Small intestine (tissue), 7 donors: ENCODE measurements at regions not wholly inside any gene's neighbourhood (a gene's known extent, or its start where the extent isn't known, plus 50 kb on each side); places are given as distances from the start of the nearest gene placed in this dataset.
"Not testable (repeated sequence)": the region's sequence is repeated elsewhere in the genome, so short reads cannot be mapped to it uniquely, and the experiment has no call there.

Experiments
- DNase-seq, 2 donors: peaks; one replicate each; pipeline versions ENCODE4 v3.0.0 to v3.0.0-alpha.2; 2013
- FAIRE-seq: peaks from 2 replicates; lab custom pipeline; 2012; peaks lifted over from hg19 to GRCh38; lab: Jason Lieb, UNC
- H3K27ac ChIP-seq, 3 donors: one replicate each; pipeline ENCODE4 v1.5.1; 2013; ENCODE audit warnings: low read length in 2 of 3, mild to moderate bottlenecking in 2 of 3, control low read depth in 1 of 3, inconsistent platforms in 1 of 3, low read depth in 1 of 3, moderate library complexity in 1 of 3
- H3K27me3 ChIP-seq, 3 donors: one replicate each; pipeline ENCODE4 v1.6.1; 2013; ENCODE audit warnings: low read length in 3 of 3, inconsistent platforms in 1 of 3; ENCODE audit not compliant: control insufficient read depth in 3 of 3, insufficient read depth in 3 of 3
- H3K36me3 ChIP-seq, 3 donors: one replicate each; pipeline ENCODE4 v1.6.1; 2013; ENCODE audit warnings: low read length in 3 of 3, inconsistent platforms in 1 of 3, low read depth in 1 of 3, mild to moderate bottlenecking in 1 of 3, moderate library complexity in 1 of 3; ENCODE audit not compliant: control insufficient read depth in 3 of 3, insufficient read depth in 2 of 3
- H3K4me1 ChIP-seq, 3 donors: one replicate each; pipeline ENCODE4 v1.6.1; 2013; ENCODE audit warnings: low read length in 2 of 3, inconsistent platforms in 1 of 3, low read depth in 1 of 3, mild to moderate bottlenecking in 1 of 3, moderate library complexity in 1 of 3; ENCODE audit not compliant: control insufficient read depth in 3 of 3, insufficient read depth in 2 of 3
- H3K4me3 ChIP-seq, 3 donors: one replicate each; pipeline ENCODE4 v1.5.1; 2013; ENCODE audit warnings: low read length in 3 of 3, control low read depth in 1 of 3, inconsistent platforms in 1 of 3, low read depth in 1 of 3, mild to moderate bottlenecking in 1 of 3, moderate library complexity in 1 of 3
- H3K9me3 ChIP-seq, 2 donors: one replicate each; pipeline ENCODE4 v1.6.1; 2013; ENCODE audit warnings: low read depth in 1 of 2, low read length in 1 of 2; ENCODE audit not compliant: control insufficient read depth in 2 of 2, insufficient read depth in 1 of 2
- WGBS, 3 donors: extraction: QIAGEN DNeasy Blood & Tissue Kit; methylation state at CpG; one replicate each; pipeline ENCODE4 v1.1.7; 2013; 5-methylcytosine and 5-hydroxymethylcytosine counted together
- donor health status: healthy with polysubstance abuse.
- donor health status: control.
- donor health status: control.
- donor health status: Bipolar disorder and iron deficiency.
- donor health status: healthy.

- WGBS, 3 donors = 86 to 92% (median 92%) methylated on average over 10 of the region's 10 CpGs
- no peak for FAIRE-seq
- H3K9me3 ChIP-seq = no peaks in the 10 kb centered on the region
These were observed 86.8 kb upstream of the JARID2 start for GRCh38 chr6:15158821-15159619.

DNA sequence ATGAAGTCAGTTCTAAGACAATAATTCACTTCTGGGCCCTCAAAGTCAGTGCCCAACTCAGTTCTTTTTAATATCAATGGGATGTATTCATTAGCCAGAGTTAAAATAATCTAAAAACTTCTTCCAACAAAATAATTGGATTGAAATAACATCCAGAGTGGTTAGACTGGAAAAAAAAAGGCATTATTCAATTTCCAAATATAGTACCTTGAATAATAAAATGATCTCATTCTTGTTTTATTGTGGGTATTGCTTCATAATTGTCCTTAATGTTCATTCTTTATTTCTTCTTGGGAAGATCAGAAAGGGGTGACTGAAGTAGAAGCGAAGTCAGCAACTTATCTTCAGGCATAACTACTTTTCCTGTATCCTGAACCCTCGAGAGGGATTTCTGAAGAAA is 85.1 kb upstream of the JARID2 start:
- Histone ChIP-seq H3K9me3 (no peaks in the 10 kb centered on the region), H3K27ac (no peak overlapping the region), H3K36me3 (no peaks in the 10 kb centered on the region), H3K4me3 (no peak overlapping the region), H3K27me3 (no peaks in the 10 kb centered on the region), H3K4me1 (no peaks in the 10 kb centered on the region)
- 61 to 86% (median 74%) methylated on average over 2 of the region's 2 CpGs for WGBS, 3 donors
- FAIRE-seq (no peak), DNase-seq (no peak)

More at GRCh38 chr6:15158821-15159619, 86.8 kb upstream of the JARID2 start:
- no peaks in the 10 kb centered on the region for H3K4me1 ChIP-seq
- H3K27ac ChIP-seq = no peak overlapping the region
- H3K27me3 ChIP-seq = no peaks in the 10 kb centered on the region
- H3K36me3 ChIP-seq = no peaks in the 10 kb centered on the region
- no peak overlapping the region for H3K4me3 ChIP-seq
- no peak for DNase-seq

DNA sequence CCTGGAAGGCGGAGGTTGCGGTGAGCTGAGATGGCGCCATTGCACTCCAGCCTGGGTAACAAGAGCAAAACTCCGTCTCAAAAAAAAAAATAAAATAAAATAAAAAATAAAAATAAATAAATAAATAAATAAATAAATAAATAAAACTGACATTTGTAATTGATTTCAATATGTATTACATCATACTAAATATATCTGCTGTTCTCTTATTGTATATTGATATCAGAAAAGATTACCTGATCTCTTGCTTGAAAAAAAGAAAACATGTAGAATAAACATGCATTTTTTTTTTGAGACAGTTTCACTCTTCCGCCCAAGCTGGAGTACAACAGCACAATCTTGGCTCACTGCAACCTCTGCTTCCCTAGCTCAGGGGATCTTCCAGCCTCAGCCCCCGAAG is 81.0 kb upstream of the JARID2 start:
- not testable (repeated sequence) for H3K4me1 ChIP-seq, H3K27me3 ChIP-seq, DNase-seq, H3K36me3 ChIP-seq, H3K4me3 ChIP-seq, FAIRE-seq, H3K27ac ChIP-seq, H3K9me3 ChIP-seq
- WGBS, 3 donors = 96 to 99% (median 99%) methylated on average over 6 of the region's 6 CpGs

DNA sequence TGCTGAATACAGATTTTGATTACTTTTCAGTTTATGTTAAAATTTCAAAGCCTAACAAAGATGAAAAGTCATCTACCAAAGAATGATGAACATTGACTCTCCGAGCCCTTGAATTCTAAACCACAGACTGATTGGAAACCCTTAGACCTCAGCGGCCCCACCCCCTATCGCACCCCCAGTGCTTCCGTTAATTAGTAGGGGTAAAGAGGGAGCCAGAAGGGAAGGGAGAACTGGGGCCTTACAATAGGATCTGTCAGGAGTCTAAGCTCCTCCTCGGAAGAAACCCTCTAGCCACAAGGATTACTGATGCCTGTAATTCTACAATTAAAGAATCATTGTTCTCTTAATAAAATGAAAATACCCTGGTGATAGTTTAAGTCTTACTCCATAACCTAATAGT is 79.7 kb upstream of the JARID2 start:
- Histone ChIP-seq H3K27me3 (no peaks in the 10 kb centered on the region), H3K27ac (no peak overlapping the region), H3K4me3 (no peak overlapping the region), H3K4me1 (no peaks in the 10 kb centered on the region), H3K9me3 (no peaks in the 10 kb centered on the region), H3K36me3 (no peaks in the 10 kb centered on the region)
- FAIRE-seq (no peak), DNase-seq (no peak)
- 82 to 93% (median 86%) methylated on average over 5 of the region's 5 CpGs for WGBS, 3 donors

GRCh38 chr6:15170126-15170525 is 75.7 kb upstream of the JARID2 start:
- H3K4me1 ChIP-seq = no peaks in the 10 kb centered on the region
- DNase-seq = no peak
- no peak overlapping the region for H3K4me3 ChIP-seq
- H3K27ac ChIP-seq = no peak overlapping the region
- no peaks in the 10 kb centered on the region for H3K27me3 ChIP-seq
- H3K9me3 ChIP-seq = no peaks in the 10 kb centered on the region
- H3K36me3 ChIP-seq = no peaks in the 10 kb centered on the region
- no peak for FAIRE-seq
- 89 to 92% (median 91%) methylated on average over 8 of the region's 8 CpGs for WGBS, 3 donors

GRCh38 chr6:15171026-15171425 is 74.8 kb upstream of the JARID2 start:
- H3K36me3 ChIP-seq = no peaks in the 10 kb centered on the region
- no peak overlapping the region for H3K27ac ChIP-seq
- no peaks in the 10 kb centered on the region for H3K27me3 ChIP-seq
- 86 to 88% (median 87%) methylated on average over 5 of the region's 5 CpGs for WGBS, 3 donors
- FAIRE-seq = no peak
- H3K4me3 ChIP-seq = no peak overlapping the region
- no peaks in the 10 kb centered on the region for H3K9me3 ChIP-seq
- no peaks in the 10 kb centered on the region for H3K4me1 ChIP-seq
- no peak for DNase-seq

DNA sequence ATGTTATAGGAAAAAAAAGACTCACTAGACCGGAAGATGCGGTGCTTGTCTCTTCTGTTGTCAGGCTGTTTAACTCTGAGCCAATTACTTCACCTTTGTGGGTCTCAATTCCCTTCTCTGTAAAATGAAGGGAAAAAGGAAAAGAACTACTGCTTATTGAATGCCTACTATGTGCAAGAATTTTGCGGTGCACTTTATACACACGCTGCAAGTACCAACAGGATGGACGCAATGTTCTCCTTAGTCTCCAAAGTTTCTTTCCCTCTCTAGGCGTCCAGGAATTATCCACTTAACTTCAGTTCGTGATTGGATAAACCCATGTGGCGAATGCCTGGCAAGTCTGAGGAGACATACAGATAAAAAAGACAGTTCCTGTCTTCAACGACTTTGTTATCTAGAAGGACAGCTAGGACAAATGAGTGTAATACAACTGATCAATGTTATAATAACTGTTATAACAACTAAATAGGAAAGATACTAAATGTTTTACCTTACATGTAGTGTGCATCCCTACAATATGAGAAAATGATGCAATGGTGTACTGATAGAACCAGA is 69.0 kb upstream of the JARID2 start:
- Histone ChIP-seq H3K9me3 (no peaks in the 10 kb centered on the region), H3K4me3 (no peak overlapping the region), H3K27me3 (no peaks in the 10 kb centered on the region), H3K27ac (no peak overlapping the region), H3K4me1 (no peaks in the 10 kb centered on the region), H3K36me3 (no peaks in the 10 kb centered on the region)
- 81 to 86% (median 84%) methylated on average over 9 of the region's 9 CpGs for WGBS, 3 donors
- FAIRE-seq = no peak
- DNase-seq = no peak

GRCh38 chr6:15183979-15184378 is 61.9 kb upstream of the JARID2 start:
- H3K27me3 ChIP-seq = no peaks in the 10 kb centered on the region
- H3K4me3 ChIP-seq = no peak overlapping the region
- FAIRE-seq = no peak
- no peaks in the 10 kb centered on the region for H3K9me3 ChIP-seq
- H3K36me3 ChIP-seq = no peaks in the 10 kb centered on the region
- no peak for DNase-seq
- H3K27ac ChIP-seq = no peak overlapping the region
- no peaks in the 10 kb centered on the region for H3K4me1 ChIP-seq
- WGBS, 3 donors = 85 to 94% (median 86%) methylated on average over 2 of the region's 2 CpGs
